GM12865 (cell line): ENCODE measurements at regions not wholly inside any gene's neighbourhood (a gene's known extent, or its start where the extent isn't known, plus 50 kb on each side); places are given as distances from the start of the nearest gene placed in this dataset.

Experiments used
- DNase-seq: peaks from one replicate; pipeline ENCODE4 v3.0.0; 2010; ENCODE audit warnings: low read depth
- H3K4me3 ChIP-seq: 2 replicates; pipeline ENCODE4 v1.5.1; 2011; ENCODE audit warnings: mild to moderate bottlenecking, low read depth, low read length, control low read depth
- CTCF ChIP-seq: IDR thresholded peaks from 2 replicates; pipeline ENCODE4 v1.5.1; 2011; ENCODE audit warnings: low read length, control low read depth, low read depth, inconsistent platforms; ENCODE audit not compliant: insufficient read depth; ENCODE audit errors: missing control alignments

- H3K4me3 ChIP-seq: no peak overlapping the region
- no peak for DNase-seq
- TF ChIP-seq CTCF: no peak
Observed at GRCh38 chr13:109883181-109884180, 97.1 kb upstream of the IRS2 start.

- no peak for TF ChIP-seq CTCF
- DNase-seq: no peak
- H3K4me3 ChIP-seq: no peak overlapping the region
Observed at GRCh38 chr13:109881961-109882558, 95.7 kb upstream of the IRS2 start.

GRCh38 chr13:109881347-109881725, 95.0 kb upstream of the IRS2 start:
- no peak overlapping the region for H3K4me3 ChIP-seq
- no peak for TF ChIP-seq CTCF
- no peak for DNase-seq

- no peak for DNase-seq
- TF ChIP-seq CTCF: no peak
Observed at GRCh38 chr13:109880371-109881346, 94.3 kb upstream of the IRS2 start.

GRCh38 chr13:109879338-109879737, 93.0 kb upstream of the IRS2 start:
- no peak for TF ChIP-seq CTCF
- DNase-seq: no peak
- no peak overlapping the region for H3K4me3 ChIP-seq

More at GRCh38 chr13:109880371-109881346, 94.3 kb upstream of the IRS2 start:
- H3K4me3 ChIP-seq: no peak overlapping the region

GRCh38 chr13:109877809-109878208, 91.4 kb upstream of the IRS2 start:
- no peak for TF ChIP-seq CTCF
- H3K4me3 ChIP-seq: no peak overlapping the region
- DNase-seq: no peak
